Activated T-cell treated with anti-CD3 and anti-CD28 coated beads for 4 hours (primary cell): ENCODE measurements at regions not wholly inside any gene's neighbourhood (a gene's known extent, or its start where the extent isn't known, plus 50 kb on each side); places are given as distances from the start of the nearest gene placed in this dataset.
"Not testable (repeated sequence)": the region's sequence is repeated elsewhere in the genome, so short reads cannot be mapped to it uniquely, and the experiment has no call there.

Source experiments
- DNase-seq: peaks from one replicate; pipeline ENCODE4 v3.0.0-alpha.2; 2020

- no peak for DNase-seq
Measured at GRCh38 chr11:45382133-45382878, 96.2 kb upstream of the SYT13 start.

DNA sequence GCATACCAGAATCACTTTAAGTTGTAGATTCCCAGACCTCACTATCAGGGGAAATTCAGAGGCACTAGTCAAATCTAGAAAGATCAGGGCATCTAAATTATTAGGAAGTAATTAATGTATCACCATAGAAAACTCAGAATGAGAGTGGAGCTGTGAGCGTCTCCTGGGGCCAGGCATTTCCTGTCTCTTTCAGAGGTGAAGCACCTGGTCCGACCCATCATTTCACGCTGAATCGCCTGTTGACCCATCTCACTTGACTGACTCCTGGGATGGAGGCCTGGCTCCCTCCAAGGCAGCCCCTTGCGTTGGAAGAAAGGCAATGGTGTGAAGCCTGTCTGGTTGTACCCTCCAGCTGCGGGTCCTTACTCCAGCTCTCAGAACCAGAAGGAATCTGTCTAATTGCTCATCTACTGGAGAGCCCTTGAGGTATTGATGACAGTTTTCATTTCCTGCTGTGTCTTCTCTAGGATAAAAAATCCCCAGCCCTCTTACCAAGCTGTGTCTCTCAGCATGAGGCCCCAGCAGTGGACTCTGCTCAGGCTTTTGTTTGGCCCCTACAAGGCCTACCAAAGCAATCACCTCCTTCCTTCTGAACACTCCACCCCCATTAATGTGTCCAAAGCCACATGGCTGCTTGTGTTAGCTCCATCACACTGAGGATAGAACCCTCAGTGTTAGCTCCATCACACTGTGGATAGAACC lies 93.2 kb upstream of the SYT13 start:
- no peak for DNase-seq

- no peak for DNase-seq
Measured at GRCh38 chr11:45378516-45378915, 92.4 kb upstream of the SYT13 start.

DNA sequence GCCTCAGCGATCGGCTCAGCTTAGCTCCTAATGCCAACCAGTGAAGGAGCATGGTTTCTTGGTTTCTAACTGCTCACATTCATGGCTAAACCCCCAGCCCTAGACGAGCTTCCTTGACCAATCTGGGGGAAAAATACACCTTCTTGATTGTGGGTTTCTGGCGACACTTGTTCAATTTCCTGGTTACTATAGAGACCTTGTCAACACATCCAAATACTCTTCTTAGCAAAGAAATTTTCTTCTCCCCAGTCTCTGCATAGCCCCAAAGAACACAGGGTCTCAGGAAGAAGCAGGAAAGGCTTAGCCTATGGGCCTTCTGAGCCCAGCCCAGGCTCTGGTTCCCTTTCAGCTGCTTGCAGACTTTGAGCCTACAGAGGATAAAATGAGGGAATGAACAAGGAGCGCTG lies 88.5 kb upstream of the SYT13 start:
- DNase-seq: no peak

GRCh38 chr11:45374130-45374529 lies 88.0 kb upstream of the SYT13 start:
- no peak for DNase-seq

- DNase-seq: no peak
Measured at GRCh38 chr11:45373506-45374035, 87.4 kb upstream of the SYT13 start.

GRCh38 chr11:45372414-45372813 lies 86.3 kb upstream of the SYT13 start:
- not testable (repeated sequence) for DNase-seq

DNA sequence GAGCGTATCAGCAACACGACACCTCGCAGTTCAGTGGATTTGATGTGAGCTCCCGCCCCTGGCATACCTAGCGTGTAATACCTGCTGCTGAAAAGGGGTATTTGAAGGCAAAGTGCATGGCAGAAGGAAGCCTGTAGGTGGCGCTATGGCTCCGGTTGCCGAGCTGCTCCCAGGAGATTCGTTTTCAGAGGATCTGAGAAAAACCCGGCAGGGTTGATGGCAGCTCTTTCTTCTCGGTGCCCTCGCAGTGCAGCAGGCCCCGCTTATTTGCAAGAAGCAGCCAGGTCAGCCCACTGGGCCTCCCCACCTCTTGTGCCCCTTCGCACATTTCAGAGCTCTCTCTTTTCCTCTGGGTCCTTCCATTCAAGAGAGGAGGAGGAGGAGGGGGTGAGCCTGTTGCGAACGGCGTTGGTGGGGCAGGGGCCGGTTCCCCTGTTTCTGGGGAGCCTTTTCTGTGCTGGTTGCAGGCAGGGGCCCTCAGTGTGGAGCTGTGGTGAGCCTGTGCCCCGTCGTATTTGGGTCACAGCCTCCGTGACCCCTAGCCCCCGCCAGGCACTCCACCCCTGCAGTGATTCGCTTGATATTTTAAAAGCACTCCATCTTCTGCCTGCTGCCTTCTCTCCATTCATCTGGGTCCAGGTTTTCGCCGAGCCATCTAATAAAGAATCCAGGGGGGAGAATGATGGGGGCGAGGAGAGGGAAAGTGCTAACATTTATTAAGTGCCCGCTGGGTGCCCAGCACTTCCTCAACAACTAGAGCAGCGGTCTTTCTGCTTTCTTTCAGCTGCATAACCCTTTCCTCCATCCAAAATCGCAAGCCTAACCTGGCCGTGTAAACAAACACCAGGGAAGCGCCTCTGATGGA lies 85.3 kb upstream of the SYT13 start:
- peak; percentile 40 for DNase-seq

DNA sequence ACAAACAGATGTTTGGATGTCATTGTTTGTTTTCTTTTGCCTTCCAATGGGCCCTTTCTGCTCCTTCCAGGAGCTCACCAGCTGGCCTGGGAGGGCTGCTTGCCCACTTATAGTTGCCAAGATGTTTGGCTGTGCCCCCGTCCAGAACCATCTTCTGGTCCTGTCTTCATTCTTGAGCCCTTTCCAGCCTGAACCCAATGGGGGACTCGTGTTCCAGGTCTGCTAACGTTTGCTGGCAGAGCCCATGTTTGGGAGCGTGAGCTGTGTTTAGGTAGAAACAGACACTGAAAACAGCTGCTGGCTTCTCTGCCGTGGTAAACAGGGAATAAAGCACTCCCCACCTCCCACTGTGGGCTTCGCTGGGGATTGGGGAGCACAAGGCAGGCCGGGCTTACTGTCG lies 83.2 kb upstream of the SYT13 start:
- no peak for DNase-seq

GRCh38 chr11:45368697-45369096 lies 82.6 kb upstream of the SYT13 start:
- no peak for DNase-seq

GRCh38 chr11:45366619-45367190 lies 80.6 kb upstream of the SYT13 start:
- no peak for DNase-seq

GRCh38 chr11:45365961-45366618 lies 79.9 kb upstream of the SYT13 start:
- no peak for DNase-seq

GRCh38 chr11:45362636-45363035 lies 76.5 kb upstream of the SYT13 start:
- DNase-seq: no peak

- DNase-seq: no peak
Measured at GRCh38 chr11:45361551-45361950, 75.4 kb upstream of the SYT13 start.

- DNase-seq: no peak
Measured at GRCh38 chr11:45355706-45356041, 69.5 kb upstream of the SYT13 start.

DNA sequence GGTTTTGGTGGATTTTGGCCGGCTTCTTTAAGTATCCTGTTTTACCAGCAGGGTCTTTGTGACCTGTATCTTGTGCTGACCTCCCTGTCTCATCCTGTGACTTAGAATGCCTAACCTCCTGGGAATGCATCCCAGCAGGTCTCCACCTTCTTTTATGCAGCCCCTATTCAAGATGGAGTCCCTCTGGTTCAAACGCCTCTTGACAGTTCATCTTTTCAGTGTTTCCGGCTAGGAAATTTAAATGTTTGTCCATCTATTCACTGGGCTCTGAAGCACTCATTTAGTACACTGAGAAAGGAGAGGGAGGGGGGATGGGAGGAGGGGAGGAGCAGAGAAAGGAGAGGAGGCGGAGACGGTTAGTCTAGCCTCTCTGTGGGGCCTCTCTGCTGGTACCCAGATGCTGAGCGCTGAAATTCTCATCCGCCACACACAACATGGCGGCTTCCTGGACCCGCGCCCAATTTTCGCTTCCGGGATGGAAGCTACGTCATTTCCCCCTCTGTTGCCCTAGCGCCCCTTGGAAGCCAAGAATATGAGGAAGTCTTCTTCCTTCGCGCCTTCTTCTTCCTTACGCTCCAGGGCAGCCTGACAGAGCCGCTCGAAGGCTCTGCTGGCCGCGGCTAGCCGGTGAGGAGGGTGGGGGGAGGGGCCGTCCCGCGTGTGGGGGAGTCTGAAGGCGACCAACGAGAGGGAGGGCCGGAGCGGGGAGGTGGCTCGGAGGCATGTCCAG lies 69.0 kb upstream of the SYT13 start:
- peak; percentile 86 for DNase-seq

DNA sequence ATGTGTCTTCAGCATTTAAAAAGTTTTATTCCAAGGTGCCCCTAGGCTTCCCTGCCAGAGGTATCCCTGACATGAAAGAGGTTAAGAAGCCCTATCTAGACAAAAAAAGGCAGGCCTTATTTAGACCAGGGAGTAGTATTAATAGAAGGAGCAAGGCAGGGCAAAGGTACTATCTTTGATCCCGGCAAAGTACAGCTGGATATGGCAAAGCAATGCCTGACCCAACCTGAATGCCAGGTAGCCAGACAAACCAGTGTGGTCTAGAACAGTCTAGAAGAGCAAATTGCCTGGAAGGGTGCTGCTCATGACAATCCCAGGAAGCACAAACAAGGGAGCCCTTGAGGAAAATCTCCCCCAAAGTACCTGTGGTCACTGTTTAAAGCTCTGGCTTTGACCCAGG lies 62.6 kb upstream of the SYT13 start:
- DNase-seq: no peak

- no peak for DNase-seq
Measured at GRCh38 chr11:45347348-45348082, 61.4 kb upstream of the SYT13 start.

DNA sequence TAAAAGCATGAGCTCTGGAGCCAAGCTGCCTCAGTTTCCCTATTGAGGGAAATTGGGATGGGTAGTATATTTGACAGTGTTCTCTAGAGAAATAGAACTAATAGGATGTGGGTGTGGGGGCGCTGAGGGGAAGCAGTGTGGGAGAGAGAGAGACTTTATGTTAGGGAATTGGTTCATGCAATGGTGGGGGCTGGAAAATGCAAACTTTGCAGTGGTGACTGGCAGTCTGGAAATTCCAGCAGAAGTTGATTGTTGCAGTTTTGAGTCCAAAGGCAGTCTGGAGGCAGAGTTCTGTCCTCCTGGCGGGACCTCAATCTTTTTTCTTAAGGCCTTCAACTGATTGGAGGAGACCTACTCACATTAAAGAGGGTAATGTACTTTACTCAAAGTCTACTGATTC lies 59.4 kb upstream of the SYT13 start:
- DNase-seq: no peak

- DNase-seq: no peak
Measured at GRCh38 chr11:45344028-45344427, 57.9 kb upstream of the SYT13 start.

GRCh38 chr11:45343444-45343843 lies 57.3 kb upstream of the SYT13 start:
- no peak for DNase-seq
